ENCODE measurements at regions not wholly inside any gene's neighbourhood (a gene's known extent, or its start where the extent isn't known, plus 50 kb on each side); places are given as distances from the start of the nearest gene placed in this dataset.

GRCh38 chr4:95675623-95676022, 126.8 kb upstream of the UNC5C start:
- BruUV-seq (replicated peaks), result no TSS peak
- H3K4me3 Mint-ChIP-seq (ENCODE audit: unreplicated experiment), result no peak overlapping the region
- no peak for TF ChIP-seq CTCF (IDR thresholded peaks at IDR 0.05; ENCODE audit: unreplicated experiment)
- no peaks in the 10 kb centered on the region for H3K27me3 Mint-ChIP-seq (ENCODE audit: insufficient read depth, unreplicated experiment)
- no peak for DNase-seq (ENCODE audit: unreplicated experiment)
- ChIA-PET POLR2A (interaction anchor here (0.7 kb wide), 1 partner anchor 56 kb away, joined by 3 read pairs; no protein-coding TSS in a partner anchor), CTCF (no interaction called here)
- no peaks in the 10 kb centered on the region for H3K36me3 Mint-ChIP-seq (ENCODE audit: insufficient read depth, unreplicated experiment)
- intact Hi-C loops (cut with micrococcal nuclease), result no loop called here
- no peaks in the 10 kb centered on the region for H3K9me3 Mint-ChIP-seq (ENCODE audit: unreplicated experiment)
- H3K27ac Mint-ChIP-seq (ENCODE audit: low read depth, unreplicated experiment), result no peak overlapping the region
- H3K4me1 Mint-ChIP-seq (ENCODE audit: insufficient read depth, unreplicated experiment), result peaks cover 13% of the 10 kb centered on the region

- H3K36me3 Mint-ChIP-seq (ENCODE audit: insufficient read depth, unreplicated experiment), result no peaks in the 10 kb centered on the region
- POLR2A ChIA-PET, result no interaction called here
- no peak overlapping the region for H3K27ac Mint-ChIP-seq (ENCODE audit: low read depth, unreplicated experiment)
- peaks cover 10% of the 10 kb centered on the region for H3K4me1 Mint-ChIP-seq (ENCODE audit: insufficient read depth, unreplicated experiment)
- BruUV-seq (replicated peaks), result no TSS peak
- no peak for DNase-seq (ENCODE audit: unreplicated experiment)
- no peaks in the 10 kb centered on the region for H3K27me3 Mint-ChIP-seq (ENCODE audit: insufficient read depth, unreplicated experiment)
- intact Hi-C loops (cut with micrococcal nuclease), result no loop called here
- CTCF ChIA-PET, result interaction anchor here (0.7 to 0.9 kb wide), 2 partner anchors 15 to 129 kb away, joined by 3 read pairs; no protein-coding TSS in a partner anchor
- no peak for TF ChIP-seq CTCF (IDR thresholded peaks at IDR 0.05; ENCODE audit: unreplicated experiment)
- H3K9me3 Mint-ChIP-seq (ENCODE audit: unreplicated experiment), result no peaks in the 10 kb centered on the region
- no peak overlapping the region for H3K4me3 Mint-ChIP-seq (ENCODE audit: unreplicated experiment)
Measured at GRCh38 chr4:95674521-95674981, 125.8 kb upstream of the UNC5C start.

DNA sequence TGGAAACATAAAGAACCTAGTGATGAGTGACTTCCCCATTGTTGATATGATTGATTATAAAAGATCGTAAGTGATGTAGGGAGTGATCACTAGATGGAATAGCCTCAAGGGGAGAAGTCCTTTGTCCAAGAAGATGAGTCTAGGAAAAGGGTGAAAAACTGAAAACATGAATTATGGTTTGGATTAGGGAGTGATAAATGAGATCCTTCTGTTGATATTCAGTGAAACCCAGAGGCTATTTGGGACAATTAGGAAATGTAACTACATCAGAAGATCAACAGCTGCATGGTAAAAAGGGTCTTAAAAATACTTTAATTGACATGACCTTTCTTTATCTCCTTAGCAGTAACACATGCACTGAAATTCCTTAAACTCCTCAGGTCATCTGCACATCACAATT, 124.0 kb upstream of the UNC5C start:
- Mint-ChIP-seq H3K27me3 (ENCODE audit: insufficient read depth, unreplicated experiment) (no peaks in the 10 kb centered on the region), H3K4me1 (ENCODE audit: insufficient read depth, unreplicated experiment) (peaks cover 6% of the 10 kb centered on the region), H3K36me3 (ENCODE audit: insufficient read depth, unreplicated experiment) (no peaks in the 10 kb centered on the region), H3K27ac (ENCODE audit: low read depth, unreplicated experiment) (no peak overlapping the region), H3K9me3 (ENCODE audit: unreplicated experiment) (no peaks in the 10 kb centered on the region), H3K4me3 (ENCODE audit: unreplicated experiment) (no peak overlapping the region)
- intact Hi-C loops (cut with micrococcal nuclease), result no loop called here
- ChIA-PET CTCF (no interaction called here), POLR2A (no interaction called here)
- no TSS peak for BruUV-seq (replicated peaks)
- TF ChIP-seq CTCF (IDR thresholded peaks at IDR 0.05; ENCODE audit: unreplicated experiment), result no peak
- DNase-seq (ENCODE audit: unreplicated experiment), result no peak

GRCh38 chr4:95660719-95661118, 111.9 kb upstream of the UNC5C start:
- Mint-ChIP-seq H3K27me3 (ENCODE audit: insufficient read depth, unreplicated experiment) (no peaks in the 10 kb centered on the region), H3K27ac (ENCODE audit: low read depth, unreplicated experiment) (no peak overlapping the region), H3K36me3 (ENCODE audit: insufficient read depth, unreplicated experiment) (no peaks in the 10 kb centered on the region), H3K4me1 (ENCODE audit: insufficient read depth, unreplicated experiment) (no peaks in the 10 kb centered on the region), H3K4me3 (ENCODE audit: unreplicated experiment) (no peak overlapping the region), H3K9me3 (ENCODE audit: unreplicated experiment) (peaks cover 20% of the 10 kb centered on the region)
- POLR2A ChIA-PET, result no interaction called here
- no peak for TF ChIP-seq CTCF (IDR thresholded peaks at IDR 0.05; ENCODE audit: unreplicated experiment)
- BruUV-seq (replicated peaks), result no TSS peak
- intact Hi-C loops (cut with micrococcal nuclease), result no loop called here
- CTCF ChIA-PET, result interaction anchor here (0.6 kb wide), 1 partner anchor 692 kb away, joined by 3 read pairs; no protein-coding TSS in a partner anchor
- no peak for DNase-seq (ENCODE audit: unreplicated experiment)
